GM04503 (cell line): ENCODE measurements at regions not wholly inside any gene's neighbourhood (a gene's known extent, or its start where the extent isn't known, plus 50 kb on each side); places are given as distances from the start of the nearest gene placed in this dataset.
"Not testable (repeated sequence)": the region's sequence is repeated elsewhere in the genome, so short reads cannot be mapped to it uniquely, and the experiment has no call there.

ENCODE experiments used
- DNase-seq: peaks from one replicate; pipeline ENCODE4 v3.0.0-alpha.2; 2012; ENCODE audit warnings: low read depth

GRCh38 chr10:34058845-34059614 is 724.6 kb upstream of the NRP1 start:
- no peak for DNase-seq

GRCh38 chr10:34055410-34055985 is 721.0 kb upstream of the NRP1 start:
- not testable (repeated sequence) for DNase-seq

DNA sequence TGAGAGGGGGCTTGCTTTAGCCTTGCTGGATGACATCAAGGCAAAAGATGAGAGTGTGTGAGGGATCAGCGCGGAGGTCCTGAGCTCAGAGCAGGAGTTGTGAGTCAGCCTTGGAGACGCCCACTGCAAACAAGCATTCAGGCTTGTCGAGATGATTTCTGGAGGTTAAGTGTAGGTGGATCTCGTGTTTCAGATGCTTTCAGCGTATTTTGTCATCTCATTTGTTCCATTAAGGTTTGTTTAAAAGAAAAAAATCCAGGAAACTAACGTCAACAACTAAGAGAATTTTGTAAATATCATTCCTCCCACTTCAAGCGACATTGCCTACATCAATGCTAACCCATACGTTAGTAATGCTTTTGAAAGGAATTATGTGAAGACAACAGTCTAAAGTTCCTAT is 715.4 kb upstream of the NRP1 start:
- DNase-seq = no peak

- no peak for DNase-seq
Measured at GRCh38 chr10:34049469-34049868, 715.0 kb upstream of the NRP1 start.

DNA sequence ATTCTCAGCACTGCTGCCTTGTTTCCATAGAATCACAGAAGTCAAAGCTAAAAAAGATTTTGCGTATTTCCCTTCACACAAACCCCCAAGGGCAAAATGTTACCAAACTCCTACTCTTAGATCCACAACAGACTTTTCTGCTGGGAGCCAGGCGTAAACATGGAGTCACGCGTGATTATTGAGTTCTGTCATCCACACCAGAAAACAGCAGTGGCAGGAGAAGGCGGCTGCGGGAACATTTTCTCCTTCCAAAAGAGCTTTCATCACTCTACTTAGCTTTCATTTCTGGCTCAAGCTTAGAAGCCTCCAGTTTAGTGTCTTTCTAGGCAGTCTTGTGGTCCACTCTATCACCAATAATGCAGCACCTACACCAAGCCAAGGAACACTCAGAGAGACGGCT is 712.9 kb upstream of the NRP1 start:
- no peak for DNase-seq

DNA sequence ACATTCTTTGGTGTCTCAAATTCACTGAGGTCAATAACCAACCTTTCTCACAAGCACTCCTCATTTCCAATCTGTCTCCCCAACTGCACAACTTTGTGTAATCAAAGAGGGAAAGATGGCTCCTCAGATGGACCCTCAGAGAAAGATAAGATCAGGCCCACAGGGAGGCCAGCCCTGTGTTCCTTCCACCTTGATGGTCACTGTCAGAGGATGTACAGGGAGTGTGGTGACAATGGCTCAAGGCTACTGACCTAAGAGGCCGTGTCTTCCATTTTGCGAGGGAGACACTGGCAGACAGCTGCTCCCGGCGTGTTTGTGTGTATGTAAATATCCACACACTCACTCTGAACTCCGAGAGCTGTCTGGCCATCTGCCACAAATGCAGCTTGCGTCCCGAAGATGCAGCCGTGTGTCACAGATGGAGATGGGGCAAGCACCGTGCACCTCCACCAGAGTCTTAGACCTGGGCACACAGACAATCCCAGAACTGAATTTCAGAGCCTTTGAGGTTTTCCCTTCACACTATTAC is 712.1 kb upstream of the NRP1 start:
- no peak for DNase-seq

- peak; percentile 8 for DNase-seq
Measured at GRCh38 chr10:34045571-34046190, 711.2 kb upstream of the NRP1 start.

- DNase-seq = no peak
Measured at GRCh38 chr10:34041871-34042270, 707.4 kb upstream of the NRP1 start.

GRCh38 chr10:34037499-34037898 is 703.0 kb upstream of the NRP1 start:
- no peak for DNase-seq

GRCh38 chr10:34035241-34035790 is 700.8 kb upstream of the NRP1 start:
- DNase-seq = not testable (repeated sequence)

GRCh38 chr10:34033078-34033477 is 698.6 kb upstream of the NRP1 start:
- DNase-seq = no peak

DNA sequence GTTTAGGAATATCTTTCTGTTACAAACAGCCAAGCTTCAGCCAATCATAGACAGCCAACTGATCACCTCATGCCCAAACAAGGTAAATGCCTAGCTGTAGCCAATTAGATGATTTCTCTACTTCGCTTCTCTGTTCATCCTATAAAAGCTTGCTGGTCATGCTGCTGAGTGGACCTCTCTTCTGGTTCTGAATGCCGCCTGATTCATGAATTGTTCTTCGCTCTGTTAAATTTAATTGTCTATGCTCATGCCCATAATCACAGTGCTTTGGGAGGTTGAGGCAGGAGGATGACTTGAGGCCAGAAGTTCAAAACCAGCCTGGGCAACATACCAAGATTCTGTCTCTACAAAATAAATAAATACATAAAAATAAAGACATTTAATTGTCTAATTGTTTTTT is 698.1 kb upstream of the NRP1 start:
- no peak for DNase-seq

- peak; percentile 72 for DNase-seq
Measured at GRCh38 chr10:34031400-34031799, 696.9 kb upstream of the NRP1 start.

- DNase-seq = no peak
Measured at GRCh38 chr10:34029455-34029854, 695.0 kb upstream of the NRP1 start.

DNA sequence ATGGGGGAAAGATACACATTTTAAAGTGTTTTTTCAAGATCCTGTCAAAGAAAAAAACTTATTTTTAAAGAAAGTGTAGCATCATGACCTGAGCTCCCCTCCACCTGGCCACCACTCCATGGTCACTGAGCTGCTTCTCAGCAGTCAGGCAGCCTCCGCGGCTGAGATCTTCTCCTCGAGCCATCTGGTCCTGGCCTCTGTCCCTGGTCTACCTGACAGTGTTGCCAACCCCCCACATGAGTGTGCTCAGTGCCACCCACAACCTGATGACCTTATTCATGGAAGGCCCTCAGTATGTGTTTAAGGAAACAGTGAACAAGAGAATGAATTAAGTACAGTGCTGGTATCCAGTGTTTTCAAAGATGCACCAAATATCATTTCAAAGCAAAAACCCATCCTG is 694.5 kb upstream of the NRP1 start:
- no peak for DNase-seq

DNA sequence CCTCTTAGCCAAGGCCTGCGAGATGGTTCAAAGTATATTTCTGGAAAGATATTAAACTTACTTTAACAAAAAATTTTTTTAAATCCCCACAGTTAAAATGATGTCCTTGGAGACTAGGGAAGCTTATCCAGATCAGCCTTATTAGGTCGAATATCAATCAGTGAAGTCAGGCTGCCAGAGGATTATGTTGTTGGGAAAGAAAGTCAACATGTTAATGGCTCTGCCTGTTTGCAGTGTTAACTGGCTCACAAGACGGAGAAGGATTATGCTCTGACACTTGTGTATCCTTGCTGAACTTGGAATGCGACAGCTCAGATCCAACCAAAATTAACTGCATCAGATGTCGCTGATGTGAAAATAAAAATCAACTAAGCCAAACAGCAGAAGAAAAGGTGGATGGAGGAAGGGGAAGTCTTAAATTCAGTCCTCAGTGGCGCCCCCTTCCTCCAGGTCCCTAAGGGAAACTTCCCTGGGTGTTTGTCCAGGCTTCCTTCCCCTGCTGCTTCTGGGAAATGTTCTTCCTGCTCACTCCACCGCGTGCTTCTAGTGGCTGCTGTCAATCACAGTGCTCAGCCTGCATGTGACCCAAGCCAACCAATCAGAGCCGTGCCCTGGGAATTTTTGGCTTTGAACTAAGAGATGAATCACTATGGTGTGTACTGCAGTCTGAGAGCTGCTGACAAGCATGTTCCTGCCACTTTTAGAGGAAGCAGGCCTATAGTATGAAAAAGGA is 690.4 kb upstream of the NRP1 start:
- no peak for DNase-seq

DNA sequence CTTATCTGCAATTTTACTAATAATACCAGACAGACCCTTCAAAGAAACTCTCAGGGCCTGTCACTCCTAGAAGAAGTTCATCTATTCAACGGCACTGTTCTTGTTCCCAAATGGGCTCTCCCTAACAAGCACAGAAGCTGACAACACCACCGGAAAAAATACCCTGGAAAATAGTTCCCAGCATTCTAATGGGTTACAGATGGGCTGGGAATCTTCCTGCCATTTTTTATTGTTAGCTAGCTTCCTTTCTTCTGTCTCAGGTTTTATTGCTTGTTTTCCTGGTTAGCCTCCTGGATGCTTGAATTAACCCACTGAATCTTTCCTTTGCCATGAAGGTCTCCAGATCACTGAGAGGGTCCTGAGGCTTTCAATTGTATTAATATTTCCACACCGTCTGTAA is 689.8 kb upstream of the NRP1 start:
- DNase-seq = no peak

- DNase-seq = no peak
Measured at GRCh38 chr10:34022195-34022594, 687.7 kb upstream of the NRP1 start.

DNA sequence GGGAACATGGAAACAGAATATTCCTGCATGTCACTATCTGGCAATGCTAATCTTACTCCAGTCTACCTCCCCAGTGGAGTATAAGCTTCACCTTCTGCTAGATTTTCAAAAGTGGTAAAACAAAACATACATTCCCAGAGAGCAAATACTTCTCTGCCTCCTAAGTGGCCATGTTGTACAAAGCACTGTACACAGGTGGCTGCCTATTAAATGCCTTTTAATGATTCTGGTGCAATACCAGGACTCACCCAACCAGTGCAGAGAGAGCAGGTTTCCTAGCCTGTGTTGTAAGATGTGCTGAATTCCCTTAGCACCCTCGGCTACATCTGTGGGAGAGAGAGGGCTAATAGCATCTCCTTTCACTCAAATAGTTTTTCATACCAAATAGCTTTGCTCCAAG is 684.3 kb upstream of the NRP1 start:
- no peak for DNase-seq

- DNase-seq = no peak
Measured at GRCh38 chr10:34018129-34018528, 683.7 kb upstream of the NRP1 start.

- DNase-seq = no peak
Measured at GRCh38 chr10:34017281-34017680, 682.8 kb upstream of the NRP1 start.

GRCh38 chr10:34016576-34016975 is 682.1 kb upstream of the NRP1 start:
- no peak for DNase-seq
